GM12873 (cell line): ENCODE measurements at regions not wholly inside any gene's neighbourhood (a gene's known extent, or its start where the extent isn't known, plus 50 kb on each side); places are given as distances from the start of the nearest gene placed in this dataset.

Experiments used
- TF ChIP-seq, protein P1 (sequence below): IDR thresholded peaks from 2 replicates; pipeline ENCODE4 v1.5.1; 2012; ENCODE audit warnings: low read depth, mild to moderate bottlenecking, moderate library complexity, low read length, control low read depth; ENCODE audit not compliant: insufficient read depth; ENCODE audit errors: missing control alignments

GRCh38 chr12:125518074-125518473, 452.8 kb downstream of the AACS start:
- TF ChIP-seq, protein P1, sequence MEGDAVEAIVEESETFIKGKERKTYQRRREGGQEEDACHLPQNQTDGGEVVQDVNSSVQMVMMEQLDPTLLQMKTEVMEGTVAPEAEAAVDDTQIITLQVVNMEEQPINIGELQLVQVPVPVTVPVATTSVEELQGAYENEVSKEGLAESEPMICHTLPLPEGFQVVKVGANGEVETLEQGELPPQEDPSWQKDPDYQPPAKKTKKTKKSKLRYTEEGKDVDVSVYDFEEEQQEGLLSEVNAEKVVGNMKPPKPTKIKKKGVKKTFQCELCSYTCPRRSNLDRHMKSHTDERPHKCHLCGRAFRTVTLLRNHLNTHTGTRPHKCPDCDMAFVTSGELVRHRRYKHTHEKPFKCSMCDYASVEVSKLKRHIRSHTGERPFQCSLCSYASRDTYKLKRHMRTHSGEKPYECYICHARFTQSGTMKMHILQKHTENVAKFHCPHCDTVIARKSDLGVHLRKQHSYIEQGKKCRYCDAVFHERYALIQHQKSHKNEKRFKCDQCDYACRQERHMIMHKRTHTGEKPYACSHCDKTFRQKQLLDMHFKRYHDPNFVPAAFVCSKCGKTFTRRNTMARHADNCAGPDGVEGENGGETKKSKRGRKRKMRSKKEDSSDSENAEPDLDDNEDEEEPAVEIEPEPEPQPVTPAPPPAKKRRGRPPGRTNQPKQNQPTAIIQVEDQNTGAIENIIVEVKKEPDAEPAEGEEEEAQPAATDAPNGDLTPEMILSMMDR: no peak

DNA sequence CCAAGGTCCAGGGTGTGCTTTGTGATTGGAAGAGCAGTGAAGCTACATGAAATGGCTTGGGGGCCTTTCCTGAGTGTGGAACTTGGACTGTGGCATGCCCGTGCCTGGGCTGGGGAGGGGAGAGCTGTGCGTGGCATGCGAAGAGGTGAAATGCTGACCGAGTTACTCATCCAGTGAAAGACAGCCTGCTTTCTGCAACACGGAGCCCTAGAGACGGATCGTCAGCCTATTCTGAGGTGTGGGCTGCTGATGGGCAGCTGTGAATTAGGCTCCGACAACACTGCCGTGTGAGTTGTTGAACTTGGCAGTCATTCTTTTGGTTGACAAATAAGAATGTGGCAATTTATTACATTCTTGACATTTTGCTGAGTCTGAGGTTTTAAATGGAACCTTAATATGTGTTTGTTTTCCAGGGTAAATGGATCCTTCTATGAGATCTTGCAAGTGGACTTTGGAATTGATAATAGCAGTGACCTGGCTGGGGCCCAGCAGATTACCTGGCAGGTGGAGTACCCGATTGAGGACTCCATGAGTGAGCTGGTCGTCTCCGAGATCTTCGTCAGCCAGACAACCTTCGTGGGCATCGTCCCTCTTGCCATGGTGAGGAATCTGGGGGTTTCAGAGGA, 453.9 kb downstream of the AACS start:
- TF ChIP-seq, protein P1: no peak

DNA sequence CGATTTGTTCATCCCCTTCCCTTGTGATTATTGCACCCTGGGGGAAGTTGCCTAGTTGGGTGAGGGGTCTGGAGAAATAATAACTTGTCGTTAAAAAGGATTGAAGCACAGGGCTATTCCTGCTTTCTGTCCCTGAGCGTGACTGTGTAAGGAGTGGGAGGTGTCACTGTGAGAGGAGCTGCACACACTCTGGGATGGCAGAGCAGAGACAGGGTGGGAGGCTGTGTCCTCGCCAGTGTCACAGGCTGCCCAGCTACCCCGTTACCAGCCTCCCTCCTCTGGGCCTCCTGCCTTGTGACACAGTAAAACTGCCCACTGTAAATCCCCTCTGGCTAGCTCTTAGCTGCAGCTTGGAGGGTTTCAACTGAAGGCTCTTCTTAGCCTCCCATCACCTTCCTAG, 460.6 kb downstream of the AACS start:
- TF ChIP-seq, protein P1: no peak

DNA sequence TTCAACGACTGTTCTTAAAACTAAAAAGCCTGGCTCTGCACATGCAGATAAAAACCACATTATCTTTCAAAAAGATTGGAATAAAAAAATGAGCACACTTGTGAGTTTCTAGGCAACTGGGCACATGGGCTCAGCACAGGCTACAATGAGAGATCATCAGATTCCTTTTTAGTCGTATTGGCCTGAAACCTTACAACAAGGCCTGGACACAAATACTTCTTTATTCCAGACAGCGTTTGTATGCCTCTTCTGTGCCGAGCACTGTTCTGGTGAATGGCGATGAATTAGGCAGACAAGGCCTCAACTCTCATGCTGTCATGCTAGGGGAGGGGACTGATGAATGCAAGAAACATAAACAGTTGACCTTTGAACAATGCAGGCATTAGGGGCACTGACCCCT, 463.0 kb downstream of the AACS start:
- TF ChIP-seq, protein P1: no peak

DNA sequence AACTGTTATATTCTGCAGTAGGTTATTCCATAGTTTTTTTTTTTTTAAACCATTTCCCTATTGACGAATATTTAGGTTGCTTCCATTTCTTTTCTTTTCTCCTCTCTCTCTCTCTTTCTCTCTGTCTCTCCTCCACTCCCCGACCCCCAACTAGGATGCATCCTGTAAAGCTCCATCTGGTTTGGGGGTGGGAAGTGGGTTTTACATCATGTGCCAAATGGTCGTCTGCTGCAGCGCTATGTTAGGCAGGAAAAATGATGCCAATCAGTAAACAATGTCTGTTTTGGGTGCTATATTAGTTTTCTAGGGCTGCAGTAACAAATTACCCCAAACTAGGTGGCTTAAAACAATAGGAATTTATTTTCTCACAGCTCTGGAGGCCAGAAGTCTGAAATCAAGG, 465.0 kb downstream of the AACS start:
- TF ChIP-seq, protein P1: no peak

GRCh38 chr12:125530876-125531275, 465.6 kb downstream of the AACS start:
- TF ChIP-seq, protein P1: no peak

GRCh38 chr12:125531574-125531973, 466.3 kb downstream of the AACS start:
- TF ChIP-seq, protein P1: no peak
